H1 (cell line): ENCODE measurements at regions not wholly inside any gene's neighbourhood (a gene's known extent, or its start where the extent isn't known, plus 50 kb on each side); places are given as distances from the start of the nearest gene placed in this dataset.

ENCODE experiments used
- CTCF ChIA-PET: fragments of 300-600 bp; sonication (Branson Sonifier 250); formaldehyde crosslinking; loops from one replicate; lab custom pipeline; 2021; ENCODE audit not compliant: partially characterized antibody; lab: Charles Lee
- POLR2A ChIA-PET: fragments of 300-600 bp; sonication (Branson Sonifier 250); formaldehyde crosslinking; loops from one replicate; lab custom pipeline; 2021; ENCODE audit warnings: inconsistent platforms; ENCODE audit not compliant: partially characterized antibody; lab: Charles Lee
- DNase-seq, 2 experiments: peaks; one replicate each; pipeline versions ENCODE4 v3.0.0 to v3.0.0-alpha.2; 2010 to 2022; ENCODE audit warnings: low spot score in 2 of 2, low read depth in 1 of 2, mixed read lengths in 1 of 2
- FAIRE-seq: peaks from 2 replicates; lab custom pipeline; 2011; peaks lifted over from hg19 to GRCh38; lab: Jason Lieb, UNC
- H2AFZ ChIP-seq: 2 replicates; pipeline ENCODE4 v1.8.1; 2012; ENCODE audit warnings: low read length, inconsistent platforms
- H2AK5ac ChIP-seq: 2 replicates; pipeline ENCODE4 v1.6.1; 2013; ENCODE audit warnings: low read depth, low read length
- H2BK120ac ChIP-seq: replicated peaks from 2 replicates; pipeline ENCODE3; 2013; ENCODE audit warnings: low read depth, low read length, inconsistent platforms
- H2BK12ac ChIP-seq: 2 replicates; pipeline ENCODE4 v1.6.1; 2013; ENCODE audit warnings: low read depth, low read length
- H2BK15ac ChIP-seq: 2 replicates; pipeline ENCODE4 v1.6.1; 2013; ENCODE audit warnings: low read length
- H2BK20ac ChIP-seq: 2 replicates; pipeline ENCODE4 v1.6.1; 2013; ENCODE audit warnings: low read length
- H2BK5ac ChIP-seq: 2 replicates; pipeline ENCODE4 v1.6.1; 2013; ENCODE audit warnings: low read depth, low read length
- H3K14ac ChIP-seq: 2 replicates; pipeline ENCODE4 v1.6.1; 2013; ENCODE audit warnings: inconsistent platforms; ENCODE audit not compliant: insufficient read length
- H3K18ac ChIP-seq: 2 replicates; pipeline ENCODE4 v1.6.1; 2013; ENCODE audit warnings: low read length; ENCODE audit errors: extremely low read depth
- H3K23ac ChIP-seq: 2 replicates; pipeline ENCODE4 v1.6.1; 2013; ENCODE audit warnings: inconsistent platforms; ENCODE audit not compliant: insufficient read length
- H3K23me2 ChIP-seq: 2 replicates; pipeline ENCODE4 v1.6.1; 2013; ENCODE audit warnings: low read depth, low read length
- H3K27ac ChIP-seq: 2 replicates; pipeline ENCODE4 v1.6.1; 2011; ENCODE audit warnings: low read depth, low read length, inconsistent platforms
- H3K27me3 ChIP-seq, 4 experiments: replicated peaks in 1 of 4; 1 replicate in 1 of 4; 2 replicates in 3 of 4; pipeline versions ENCODE4 v1.6.1 to v1.8.1; 2011 to 2013; ENCODE audit warnings: low read length in 3 of 4, mild to moderate bottlenecking in 3 of 4, inconsistent platforms in 2 of 4, mixed read lengths in 2 of 4, moderate library complexity in 1 of 4; ENCODE audit not compliant: control insufficient read depth in 3 of 4, insufficient read depth in 3 of 4; ENCODE audit errors: extremely low read depth in 1 of 4
- H3K36me3 ChIP-seq, 4 experiments: 2 replicates each; pipeline versions ENCODE4 v1.6.1 to v1.8.1; 2011 to 2013; ENCODE audit warnings: mild to moderate bottlenecking in 4 of 4, low read length in 3 of 4, moderate library complexity in 2 of 4, control low read depth in 1 of 4, inconsistent platforms in 1 of 4; ENCODE audit not compliant: insufficient read depth in 4 of 4, control insufficient read depth in 2 of 4
- H3K4ac ChIP-seq: replicated peaks from 2 replicates; pipeline ENCODE3; 2013; ENCODE audit warnings: low read length, low read depth, mixed read lengths, inconsistent platforms; ENCODE audit not compliant: insufficient read length
- H3K4me1 ChIP-seq, 4 experiments: replicated peaks in 1 of 4; 1 replicate in 1 of 4; 2 replicates in 3 of 4; pipeline versions ENCODE4 v1.6.1 to v1.8.1; 2011 to 2013; ENCODE audit warnings: low read length in 3 of 4, inconsistent platforms in 2 of 4, mixed read lengths in 1 of 4; ENCODE audit not compliant: insufficient read depth in 4 of 4, control insufficient read depth in 3 of 4
- H3K4me2 ChIP-seq, 2 experiments: 2 replicates each; pipeline versions ENCODE4 v1.6.1 to v1.8.1; 2011 to 2013; ENCODE audit warnings: low read depth in 2 of 2, low read length in 2 of 2, control low read depth in 1 of 2, inconsistent platforms in 1 of 2, mild to moderate bottlenecking in 1 of 2; ENCODE audit not compliant: insufficient read depth in 1 of 2
- H3K4me3 ChIP-seq, 4 experiments: fragments of 200-600, 300-600 bp in 1 of 4; sonication (generic), shearing (Covaris generic), sonication (Bioruptor Twin) in 1 of 4; 2 replicates each; pipeline versions ENCODE4 v1.5.1 to v1.8.1; 2011 to 2016; ENCODE audit warnings: low read length in 4 of 4, low read depth in 3 of 4, control low read depth in 2 of 4, inconsistent platforms in 2 of 4, mild to moderate bottlenecking in 2 of 4, mixed read lengths in 1 of 4, moderate library complexity in 1 of 4; ENCODE audit not compliant: insufficient read depth in 2 of 4; ENCODE audit errors: extremely low read depth in 1 of 4
- H3K56ac ChIP-seq: replicated peaks from 2 replicates; pipeline ENCODE3; 2013; ENCODE audit warnings: low read depth, mild to moderate bottlenecking, mixed read lengths, low read length, inconsistent platforms; ENCODE audit not compliant: insufficient read length
- H3K79me1 ChIP-seq: 2 replicates; pipeline ENCODE4 v1.6.1; 2013; ENCODE audit warnings: low read depth, low read length, control low read depth
- H3K79me2 ChIP-seq, 2 experiments: 2 replicates each; pipeline versions ENCODE4 v1.6.1 to v1.8.1; 2012 to 2013; ENCODE audit warnings: low read length in 2 of 2, mild to moderate bottlenecking in 2 of 2, inconsistent platforms in 1 of 2; ENCODE audit not compliant: insufficient read depth in 2 of 2, control insufficient read depth in 1 of 2
- H3K9ac ChIP-seq, 4 experiments: replicated peaks in 1 of 4; 1 replicate in 1 of 4; 2 replicates in 3 of 4; pipeline versions ENCODE4 v1.6.1 to v1.8.1; 2011 to 2013; ENCODE audit warnings: low read depth in 3 of 4, low read length in 3 of 4, control low read depth in 2 of 4, mild to moderate bottlenecking in 2 of 4, moderate library complexity in 2 of 4, inconsistent platforms in 1 of 4; ENCODE audit errors: extremely low read depth in 1 of 4
- H3K9me3 ChIP-seq, 2 experiments: 2 replicates each; pipeline versions ENCODE4 v1.6.1 to v1.8.1; 2012 to 2013; ENCODE audit warnings: mild to moderate bottlenecking in 2 of 2, moderate library complexity in 2 of 2, control low read depth in 1 of 2, inconsistent platforms in 1 of 2, low read depth in 1 of 2, low read length in 1 of 2, mixed read lengths in 1 of 2; ENCODE audit not compliant: insufficient read depth in 2 of 2
- H4K20me1 ChIP-seq, 2 experiments: replicated peaks in 1 of 2; 2 replicates each; pipeline versions ENCODE3 to v1.8.1; 2011 to 2013; ENCODE audit warnings: inconsistent platforms in 2 of 2, low read length in 2 of 2, mild to moderate bottlenecking in 1 of 2; ENCODE audit not compliant: insufficient read depth in 2 of 2, control insufficient read depth in 1 of 2
- H4K5ac ChIP-seq: 2 replicates; pipeline ENCODE4 v1.6.1; 2013; ENCODE audit warnings: low read length, low read depth, mixed read lengths, inconsistent platforms; ENCODE audit not compliant: insufficient read length
- H4K8ac ChIP-seq: 2 replicates; pipeline ENCODE4 v1.8.0; 2013; ENCODE audit warnings: mild to moderate bottlenecking, moderate library complexity, low read length, inconsistent platforms; ENCODE audit not compliant: insufficient read depth; ENCODE audit errors: extremely low read depth
- H4K91ac ChIP-seq: replicated peaks from 2 replicates; pipeline ENCODE3; 2013; ENCODE audit warnings: low read length, mixed read lengths, inconsistent platforms; ENCODE audit not compliant: insufficient read length
- CEBPB ChIP-seq: IDR thresholded peaks from 2 replicates; pipeline ENCODE4 v1.6.1; 2012; ENCODE audit warnings: low read depth, low read length
- E2F6 ChIP-seq: IDR thresholded peaks from 2 replicates; pipeline ENCODE4 v1.6.1; 2012; ENCODE audit warnings: inconsistent platforms
- HDAC2 ChIP-seq, 2 experiments: fragments of 300-600 bp in 1 of 2; sonication (generic) in 1 of 2; IDR thresholded peaks; 2 replicates each; pipeline ENCODE4 v1.6.1; 2011 to 2012; ENCODE audit warnings: low read depth in 2 of 2, low read length in 2 of 2, mild to moderate bottlenecking in 2 of 2, moderate library complexity in 2 of 2, borderline replicate concordance in 1 of 2, inconsistent platforms in 1 of 2
- HDAC6 ChIP-seq: IDR thresholded peaks from one replicate; pipeline ENCODE4 v1.7.1; 2012; ENCODE audit warnings: low read depth, mild to moderate bottlenecking, inconsistent platforms, low read length, moderate library complexity
- MAX ChIP-seq: IDR thresholded peaks from 2 replicates; pipeline ENCODE4 v1.6.1; 2012; ENCODE audit warnings: inconsistent platforms
- NANOG ChIP-seq: IDR thresholded peaks from 2 replicates; pipeline ENCODE4 v1.6.1; 2011; ENCODE audit warnings: low read length, low read depth, mild to moderate bottlenecking, inconsistent platforms; ENCODE audit not compliant: insufficient read depth, poor library complexity, severe bottlenecking
- NRF1 ChIP-seq: IDR thresholded peaks from 2 replicates; pipeline ENCODE4 v1.6.1; 2011; ENCODE audit warnings: mild to moderate bottlenecking, low read depth, low read length, improper control_type of control experiment
- RBBP5 ChIP-seq: IDR thresholded peaks from 2 replicates; pipeline ENCODE4 v1.7.1; 2012; ENCODE audit warnings: low read depth, mild to moderate bottlenecking, inconsistent platforms, low read length, moderate library complexity, borderline replicate concordance
- SIRT6 ChIP-seq: IDR thresholded peaks from one replicate; pipeline ENCODE4 v1.7.1; 2012; ENCODE audit warnings: low read length, inconsistent platforms
- SP1 ChIP-seq: IDR thresholded peaks from 2 replicates; pipeline ENCODE4 v1.6.1; 2011; ENCODE audit warnings: low read depth, low read length
- SP2 ChIP-seq: IDR thresholded peaks from 2 replicates; pipeline ENCODE4 v1.6.1; 2012; ENCODE audit warnings: mild to moderate bottlenecking, low read length, inconsistent platforms
- USF2 ChIP-seq: IDR thresholded peaks from 2 replicates; pipeline ENCODE4 v1.6.1; 2011; ENCODE audit warnings: low read length, improper control_type of control experiment
- WGBS, 2 experiments: shearing (Covaris generic) in 1 of 2; methylation state at CpG; one replicate each; pipeline versions ENCODE4 v1.1.6 to v1.1.7; 2013 to 2015; ENCODE audit warnings: low lambda C conversion rate in 2 of 2, mixed read lengths in 2 of 2, inconsistent platforms in 1 of 2, low coverage in 1 of 2, missing lambda C conversion rate in 1 of 2; ENCODE audit not compliant: insufficient replicate concordance in 2 of 2, insufficient coverage in 1 of 2, insufficient read length in 1 of 2; ENCODE audit errors: extremely low coverage in 1 of 2, missing lambda C conversion rate in 1 of 2; 5-methylcytosine and 5-hydroxymethylcytosine counted together

GRCh38 chr2:136434251-136434715 lies 316.3 kb upstream of the CXCR4 start:
- DNase-seq: no peak
- Histone ChIP-seq H3K23ac (no peak overlapping the region), H3K79me1 (no peaks in the 10 kb centered on the region), H3K36me3 (no peaks in the 10 kb centered on the region), H3K4me3 (no peak overlapping the region), H2BK20ac (no peak overlapping the region), H2BK15ac (no peak overlapping the region), H3K27me3 (no peaks in the 10 kb centered on the region), H3K4ac (no peak overlapping the region), H3K23me2 (no peaks in the 10 kb centered on the region), H3K9me3 (no peaks in the 10 kb centered on the region), H4K91ac (no peak overlapping the region), H3K79me2 (no peaks in the 10 kb centered on the region), H2AK5ac (no peak overlapping the region), H3K56ac (no peak overlapping the region), H4K20me1 (no peaks in the 10 kb centered on the region), H4K5ac (no peak overlapping the region), H2BK120ac (no peak overlapping the region), H2BK5ac (no peak overlapping the region), H2AFZ (peak overlapping the region; percentile 70; the same call in 1 of the 2 replicates), H3K18ac (no peak overlapping the region), H3K14ac (no peak overlapping the region), H4K8ac (no peak overlapping the region), H3K4me2 (no peak overlapping the region), H3K4me1 (peaks cover 0 to 9% (median under 1%) of the 10 kb centered on the region in 4 experiments; a peak in 3 of 7 replicates), H3K27ac (no peak overlapping the region)
- 83% methylated on average over 5 of the region's 5 CpGs; no CpG with 5 or more reads in 1 of the 2 experiments for WGBS, 2 experiments
- ChIA-PET POLR2A (no interaction called here), CTCF (interaction anchor here (0.5 to 1.2 kb wide), 3 partner anchors 9 to 303 kb away, joined by 3 read pairs; no protein-coding TSS in a partner anchor)
- TF ChIP-seq SP2 (no peak), MAX (no peak), HDAC6 (no peak), USF2 (no peak), CEBPB (no peak), RBBP5 (no peak), SIRT6 (no peak), HDAC2 (IDR thresholded peaks at IDR 0.05; ENCODE audit: borderline replicate concordance in 1 of 2, low read depth in 2 of 2, low read length in 2 of 2) (no peak), SP1 (no peak), E2F6 (no peak), NANOG (no peak), NRF1 (no peak)
- TF ChIP-seq, all 59 proteins: peak for 0
- Histone ChIP-seq H2BK12ac (no peak overlapping the region), H3K9ac (no peak overlapping the region)
- no peak for FAIRE-seq
